HG02759 (cell line): ENCODE measurements at regions not wholly inside any gene's neighbourhood (a gene's known extent, or its start where the extent isn't known, plus 50 kb on each side); places are given as distances from the start of the nearest gene placed in this dataset.
"Not testable (repeated sequence)": the region's sequence is repeated elsewhere in the genome, so short reads cannot be mapped to it uniquely, and the experiment has no call there.

Experiments used
- ATAC-seq: cut with Tn5 transposase; IDR thresholded peaks from one replicate; pipeline ENCODE4 v1.9.1; 2021; ENCODE audit warnings: mild to moderate bottlenecking, moderate library complexity; ENCODE audit not compliant: unreplicated experiment

DNA sequence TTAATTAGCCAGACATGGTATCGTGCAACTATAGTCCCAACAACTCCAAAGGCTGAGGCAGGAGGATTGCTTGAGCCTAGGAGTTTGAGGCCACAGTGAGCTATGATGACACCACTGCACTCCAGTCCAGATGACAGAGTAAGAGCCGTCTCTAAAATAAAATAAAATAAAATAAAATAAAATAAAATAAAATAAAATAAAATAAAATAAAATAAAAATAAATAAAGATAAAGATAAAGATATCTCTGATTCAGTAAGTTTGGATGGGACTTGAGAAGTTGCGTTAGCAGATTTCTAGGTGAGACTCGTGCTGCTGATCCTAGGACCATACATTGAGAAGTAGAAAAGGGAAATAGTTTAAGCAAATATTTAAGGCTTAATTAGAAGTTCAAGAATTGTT is 254.8 kb upstream of the FAM241A start:
- no peak for ATAC-seq

GRCh38 chr4:111905511-111905910 is 239.7 kb upstream of the FAM241A start:
- ATAC-seq = peak; percentile 83

DNA sequence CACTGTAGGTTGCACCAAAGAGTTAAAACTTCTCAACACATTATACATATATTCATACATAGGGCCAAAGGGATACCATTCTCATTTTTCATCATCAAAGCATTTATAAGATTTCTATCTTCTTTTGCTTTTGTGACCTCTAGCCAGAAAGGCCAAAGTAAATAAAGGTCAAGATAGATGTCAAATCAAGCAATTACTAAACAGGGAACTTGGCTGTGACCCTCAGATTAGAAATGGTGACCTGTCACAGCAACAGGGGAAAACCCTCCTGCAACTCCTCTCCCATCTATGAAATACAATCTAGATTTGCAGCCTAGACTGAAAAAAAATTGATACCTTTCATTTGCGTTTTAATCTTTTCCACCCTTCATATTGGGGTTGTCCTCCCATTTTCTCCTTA is 225.6 kb upstream of the FAM241A start:
- no peak for ATAC-seq

DNA sequence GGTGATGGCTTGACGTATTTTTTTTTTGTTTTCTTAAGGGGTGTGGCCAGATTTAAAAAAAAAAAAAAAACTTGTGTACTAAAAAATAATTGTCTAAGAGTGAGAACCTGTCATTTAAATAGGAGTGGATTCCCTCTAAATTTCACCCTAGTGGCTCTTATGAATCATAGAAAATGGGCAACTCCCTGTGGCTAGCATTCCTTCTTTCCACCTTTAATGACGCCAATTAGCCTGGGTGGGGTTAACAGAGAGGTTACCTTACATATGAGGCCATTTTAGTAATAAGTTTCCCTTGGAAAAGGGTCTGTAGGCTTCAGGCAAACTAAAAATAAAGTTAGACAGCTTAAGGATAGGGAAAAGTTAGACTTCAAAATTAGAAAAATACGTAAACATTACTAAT is 223.5 kb upstream of the FAM241A start:
- ATAC-seq = no peak

GRCh38 chr4:111923786-111924185 is 221.5 kb upstream of the FAM241A start:
- ATAC-seq = no peak

GRCh38 chr4:111924696-111925095 is 220.6 kb upstream of the FAM241A start:
- no peak for ATAC-seq

DNA sequence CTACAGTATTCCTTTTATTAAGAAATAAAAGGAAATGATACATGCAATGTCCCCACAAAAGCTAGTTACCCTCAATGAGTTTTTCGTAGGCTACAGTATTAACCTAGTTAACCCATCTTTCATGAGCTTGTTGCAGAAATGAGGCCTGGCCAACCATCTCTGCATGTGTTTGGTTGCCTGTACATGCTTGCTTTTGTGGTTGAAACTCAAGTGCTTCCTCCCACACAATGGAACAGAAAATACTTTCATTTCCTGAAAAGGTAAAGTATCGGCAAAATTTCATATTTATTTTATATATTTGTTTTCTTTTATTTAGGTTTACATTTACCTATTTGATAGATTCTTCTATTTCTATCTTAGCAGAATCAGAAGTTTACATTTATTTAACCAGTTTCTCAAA is 214.6 kb upstream of the FAM241A start:
- peak; percentile 97 for ATAC-seq

- ATAC-seq = no peak
These were observed 211.6 kb upstream of the FAM241A start for GRCh38 chr4:111933703-111934102.

DNA sequence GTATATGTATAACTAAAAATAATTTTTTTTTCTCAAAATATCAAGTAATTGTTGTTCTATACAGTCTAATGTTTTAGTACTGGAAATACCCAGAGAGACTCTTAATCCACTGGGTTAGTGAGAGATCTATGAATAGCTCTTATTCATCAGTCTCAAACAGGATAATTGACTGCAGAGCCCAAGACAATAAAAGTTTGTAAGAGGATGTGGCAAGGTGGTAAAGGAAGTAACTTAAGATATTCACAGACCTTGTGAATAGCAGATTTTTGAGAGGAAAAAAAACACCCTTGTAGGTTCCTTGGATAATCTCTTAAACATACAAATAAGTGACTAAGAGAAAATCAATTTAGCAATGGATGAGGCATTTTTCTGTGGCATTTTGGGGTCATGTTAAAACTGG is 210.9 kb upstream of the FAM241A start:
- ATAC-seq = no peak

- ATAC-seq = peak; percentile 75
These were observed 207.9 kb upstream of the FAM241A start for GRCh38 chr4:111937368-111937767.

GRCh38 chr4:111941957-111942356 is 203.3 kb upstream of the FAM241A start:
- no peak for ATAC-seq

DNA sequence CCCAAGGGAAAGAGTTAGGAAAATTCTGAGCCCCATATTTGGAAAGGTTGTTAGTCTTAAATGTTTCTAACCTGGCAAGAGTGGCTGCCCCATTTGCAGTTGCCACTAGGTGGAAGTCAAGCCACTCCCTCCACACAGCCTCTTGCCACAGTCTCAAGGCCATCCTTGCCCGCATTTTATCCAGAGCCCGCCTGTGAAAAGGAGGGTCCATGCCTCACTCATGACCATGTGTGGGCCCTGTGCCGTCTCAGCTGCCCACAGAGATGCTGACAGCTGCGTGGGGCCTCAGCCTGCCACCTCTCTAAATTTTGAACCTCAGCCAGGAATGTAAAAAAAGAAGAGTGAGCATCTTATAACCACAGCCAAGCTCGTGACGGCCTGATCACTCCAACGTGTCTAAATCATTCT is 201.5 kb upstream of the FAM241A start:
- ATAC-seq = peak; percentile 97

- ATAC-seq = no peak
These were observed 200.2 kb upstream of the FAM241A start for GRCh38 chr4:111945014-111945413.

DNA sequence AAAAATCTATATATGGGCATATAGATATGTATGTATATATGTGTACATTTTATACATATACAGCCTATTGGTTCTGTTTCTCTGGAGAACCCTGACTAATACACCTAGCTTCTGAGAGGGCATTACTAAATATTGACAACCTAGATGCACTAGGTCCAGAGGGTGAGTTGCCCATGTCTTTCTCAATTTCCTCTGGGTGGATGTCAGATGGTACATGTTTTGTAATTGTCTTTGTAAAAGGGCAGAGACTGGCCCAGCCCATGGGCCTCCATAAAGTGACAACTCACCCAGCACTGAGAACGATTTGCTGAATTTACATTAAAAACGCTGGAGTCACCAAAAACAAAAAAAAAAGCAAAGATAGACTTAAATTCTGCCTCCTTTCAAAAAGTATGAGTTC is 198.5 kb upstream of the FAM241A start:
- no peak for ATAC-seq

DNA sequence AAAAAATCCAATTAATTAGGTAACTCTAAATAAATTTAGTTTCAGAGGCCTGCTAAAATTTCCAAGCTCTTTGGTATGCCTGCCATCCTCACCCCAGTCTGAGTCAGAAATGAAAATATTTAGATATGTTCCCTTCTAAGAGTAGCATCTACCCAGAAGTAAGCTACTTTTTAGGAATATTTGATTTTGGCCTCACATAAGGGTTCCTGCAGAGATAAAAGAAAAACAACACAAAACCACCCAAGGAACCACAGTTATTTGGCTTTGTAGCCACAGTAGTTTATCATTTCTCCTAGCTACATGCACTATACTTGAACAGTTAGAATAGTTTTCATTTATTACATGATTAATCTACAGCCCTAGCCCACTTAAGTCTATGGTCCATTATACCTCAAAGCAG is 192.6 kb upstream of the FAM241A start:
- ATAC-seq = no peak

- ATAC-seq = no peak
These were observed 190.7 kb upstream of the FAM241A start for GRCh38 chr4:111954550-111954949.

DNA sequence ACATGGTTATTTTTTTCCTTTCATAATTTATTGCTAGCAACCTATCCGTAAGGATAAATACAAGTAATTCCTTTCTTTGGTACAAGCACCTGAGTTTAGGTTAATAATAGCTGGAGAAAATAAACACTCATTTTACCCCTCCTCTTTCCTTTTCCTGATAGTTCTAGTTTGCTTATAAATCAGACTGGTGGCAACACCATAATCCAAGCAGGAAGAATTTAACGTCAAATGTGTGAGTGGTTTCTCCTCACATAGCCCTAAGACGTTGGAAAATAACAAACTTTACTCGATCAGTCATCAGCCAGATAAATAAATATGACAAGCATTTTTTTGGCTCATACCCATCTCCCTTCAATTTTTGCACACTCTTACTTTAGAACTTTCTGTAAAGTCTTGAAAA is 190.3 kb upstream of the FAM241A start:
- no peak for ATAC-seq

DNA sequence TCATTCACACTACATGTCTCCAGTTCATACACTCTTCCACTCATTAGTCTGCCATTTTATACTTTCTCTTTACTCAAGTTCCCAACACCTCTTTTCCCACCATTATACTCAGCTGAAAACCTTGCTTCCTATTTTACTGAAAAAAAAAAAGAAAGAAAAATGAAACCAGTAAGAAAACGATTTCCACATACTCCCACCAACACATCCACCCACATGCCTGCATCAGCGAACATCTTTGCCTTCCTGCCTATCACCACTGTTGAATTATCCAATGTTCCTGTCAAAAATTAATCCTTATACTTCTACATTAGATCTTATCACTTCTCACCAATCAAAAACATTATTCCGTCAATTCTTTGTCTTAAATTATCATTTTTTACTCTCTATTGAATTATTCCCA is 188.1 kb upstream of the FAM241A start:
- no peak for ATAC-seq

GRCh38 chr4:111957997-111958396 is 187.3 kb upstream of the FAM241A start:
- ATAC-seq = no peak

DNA sequence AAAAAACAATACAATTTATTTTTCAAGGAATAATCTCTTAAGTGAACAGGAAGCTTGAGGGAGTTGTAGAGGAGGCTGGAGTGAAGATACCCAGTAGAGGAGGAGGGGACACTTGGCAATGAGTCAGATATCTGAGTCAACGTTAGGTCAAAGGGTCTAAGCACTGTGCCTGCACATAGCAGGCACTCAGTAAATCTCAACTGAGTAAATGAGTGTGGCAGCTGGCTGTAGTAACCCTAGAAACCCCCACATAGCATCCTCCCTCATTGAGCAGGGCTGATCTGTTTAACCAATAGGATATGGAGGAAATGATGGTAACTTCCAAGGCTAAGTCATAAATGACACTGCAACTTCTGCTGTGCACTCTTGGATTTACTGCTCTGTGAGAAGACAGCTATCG is 186.0 kb upstream of the FAM241A start:
- ATAC-seq = peak; percentile 62

- peak; percentile 85 for ATAC-seq
These were observed 185.0 kb upstream of the FAM241A start for GRCh38 chr4:111960241-111960667.

DNA sequence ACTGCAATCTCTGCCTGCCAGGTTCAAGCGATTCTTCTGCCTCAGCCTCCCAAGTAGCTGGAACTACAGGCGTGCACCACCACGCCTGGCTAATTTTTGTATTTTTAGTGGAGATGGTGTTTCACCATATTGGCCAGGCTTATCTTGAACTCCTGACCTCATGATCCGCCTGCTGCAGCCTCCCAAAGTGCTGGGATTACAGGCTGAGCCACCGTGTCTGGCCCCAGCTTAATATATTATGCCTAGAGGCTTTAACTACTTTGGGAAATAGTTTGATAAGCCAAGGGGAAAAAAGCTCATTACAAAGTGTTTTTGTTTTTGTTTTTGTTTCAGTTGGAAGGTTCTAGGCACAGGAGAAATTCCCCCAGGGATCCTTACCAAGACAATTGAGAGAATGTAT is 184.2 kb upstream of the FAM241A start:
- ATAC-seq = not testable (repeated sequence)

GRCh38 chr4:111961809-111962208 is 183.4 kb upstream of the FAM241A start:
- no peak for ATAC-seq
